Gastrocnemius medialis (tissue), 4 donors: ENCODE measurements at regions not wholly inside any gene's neighbourhood (a gene's known extent, or its start where the extent isn't known, plus 50 kb on each side); places are given as distances from the start of the nearest gene placed in this dataset.

ENCODE experiments used
- ATAC-seq, 2 donors: fragments of 150-250 bp; one replicate each; pipeline ENCODE4 v1.9.1; 2016
- DNase-seq, 2 donors: peaks; one replicate each; pipeline ENCODE4 v3.0.0-alpha.2; 2019
- H3K27ac ChIP-seq, 4 donors: fragments of 200-600 bp; sonication (generic); 1 replicate in 1 of 4; 2 replicates in 3 of 4; pipeline ENCODE4 v1.5.1; 2016 to 2018; ENCODE audit warnings: mild to moderate bottlenecking in 2 of 4, moderate library complexity in 1 of 4
- H3K27me3 ChIP-seq, 3 donors: fragments of 200-600 bp; sonication (generic) in 2 of 3; 1 replicate in 1 of 3; 2 replicates in 2 of 3; pipeline versions ENCODE4 v1.5.1 to v1.6.0; 2016 to 2019; ENCODE audit warnings: mild to moderate bottlenecking in 1 of 3, moderate library complexity in 1 of 3
- H3K36me3 ChIP-seq, 2 donors: fragments of 200-600 bp; sonication (generic) in 1 of 2; one replicate each; pipeline ENCODE4 v1.5.1; 2017 to 2018
- H3K4me1 ChIP-seq, 2 donors: fragments of 200-600 bp; sonication (generic) in 1 of 2; one replicate each; pipeline ENCODE4 v1.5.1; 2016 to 2017; ENCODE audit warnings: mild to moderate bottlenecking in 2 of 2
- H3K4me3 ChIP-seq, 4 donors: fragments of 200-600 bp; sonication (generic) in 3 of 4; 1 replicate in 1 of 4; 2 replicates in 3 of 4; pipeline ENCODE4 v1.5.1; 2016 to 2019; ENCODE audit warnings: mild to moderate bottlenecking in 2 of 4
- H3K9me3 ChIP-seq, 3 donors: fragments of 200-600 bp; sonication (generic) in 2 of 3; 1 replicate in 1 of 3; 2 replicates in 2 of 3; pipeline ENCODE4 v1.5.1; 2016 to 2019
- POLR2A ChIP-seq, 2 donors: fragments of 450-650 bp; IDR thresholded peaks; one replicate each; pipeline ENCODE4 v1.6.1; 2017; ENCODE audit warnings: antibody characterized with exemption in 2 of 2, mild to moderate bottlenecking in 2 of 2, moderate library complexity in 2 of 2
- in situ Hi-C, 4 donors: fragments of 200-750 bp; cut with MboI; loops; one replicate each; pipeline versions ENCODE4 v1.15.0 to v1.8.0; 2017; ENCODE audit warnings: low sequenced_read_pairs in 4 of 4
- intact Hi-C: fragments of 100-400 bp; cut with DNase I; formaldehyde crosslinking; loops from one replicate; pipeline ENCODE4 v1.15.1; 2023; ENCODE audit warnings: low total_unique reads
- TF ChIP-seq, protein P1 (sequence below), 5 experiments: fragments of 450-650 bp in 3 of 5; fragments of 200-600 bp in 2 of 5; sonication (generic) in 2 of 5; IDR thresholded peaks in 4 of 5; conservative IDR thresholded peaks in 1 of 5; 1 replicate in 4 of 5; 2 replicates in 1 of 5; pipeline ENCODE4 v1.5.1; 2016 to 2019; ENCODE audit warnings: antibody characterized with exemption in 5 of 5, mild to moderate bottlenecking in 3 of 5, moderate library complexity in 3 of 5

DNA sequence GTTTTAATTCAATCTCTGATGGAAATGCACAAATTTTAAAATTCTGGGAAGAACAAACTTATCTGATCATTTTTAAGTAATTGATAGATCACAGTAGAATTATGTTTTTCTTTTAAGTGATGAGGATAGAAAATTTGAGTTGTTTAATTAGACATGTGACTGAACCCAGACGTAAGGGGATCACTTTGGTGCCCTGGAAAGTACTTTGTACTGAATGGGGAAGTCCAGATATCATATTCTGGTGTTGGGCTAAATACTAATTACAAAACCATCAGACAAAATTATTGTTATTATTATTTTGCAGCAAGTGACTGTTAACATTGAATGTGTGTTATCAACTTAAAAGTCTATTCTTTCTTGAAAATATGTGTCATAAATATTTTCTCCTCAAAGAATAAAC, 994.6 kb downstream of the TSN start:
- no peak for ATAC-seq
- TF ChIP-seq POLR2A (IDR thresholded peaks at IDR 0.05), result no peak
- TF ChIP-seq, protein P1, sequence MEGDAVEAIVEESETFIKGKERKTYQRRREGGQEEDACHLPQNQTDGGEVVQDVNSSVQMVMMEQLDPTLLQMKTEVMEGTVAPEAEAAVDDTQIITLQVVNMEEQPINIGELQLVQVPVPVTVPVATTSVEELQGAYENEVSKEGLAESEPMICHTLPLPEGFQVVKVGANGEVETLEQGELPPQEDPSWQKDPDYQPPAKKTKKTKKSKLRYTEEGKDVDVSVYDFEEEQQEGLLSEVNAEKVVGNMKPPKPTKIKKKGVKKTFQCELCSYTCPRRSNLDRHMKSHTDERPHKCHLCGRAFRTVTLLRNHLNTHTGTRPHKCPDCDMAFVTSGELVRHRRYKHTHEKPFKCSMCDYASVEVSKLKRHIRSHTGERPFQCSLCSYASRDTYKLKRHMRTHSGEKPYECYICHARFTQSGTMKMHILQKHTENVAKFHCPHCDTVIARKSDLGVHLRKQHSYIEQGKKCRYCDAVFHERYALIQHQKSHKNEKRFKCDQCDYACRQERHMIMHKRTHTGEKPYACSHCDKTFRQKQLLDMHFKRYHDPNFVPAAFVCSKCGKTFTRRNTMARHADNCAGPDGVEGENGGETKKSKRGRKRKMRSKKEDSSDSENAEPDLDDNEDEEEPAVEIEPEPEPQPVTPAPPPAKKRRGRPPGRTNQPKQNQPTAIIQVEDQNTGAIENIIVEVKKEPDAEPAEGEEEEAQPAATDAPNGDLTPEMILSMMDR (IDR thresholded peaks at IDR 0.05 in 4 of 5, conservative IDR thresholded peaks at IDR 0.05 in 1 of 5), result no peak
- in situ Hi-C loops, result no loop called here

DNA sequence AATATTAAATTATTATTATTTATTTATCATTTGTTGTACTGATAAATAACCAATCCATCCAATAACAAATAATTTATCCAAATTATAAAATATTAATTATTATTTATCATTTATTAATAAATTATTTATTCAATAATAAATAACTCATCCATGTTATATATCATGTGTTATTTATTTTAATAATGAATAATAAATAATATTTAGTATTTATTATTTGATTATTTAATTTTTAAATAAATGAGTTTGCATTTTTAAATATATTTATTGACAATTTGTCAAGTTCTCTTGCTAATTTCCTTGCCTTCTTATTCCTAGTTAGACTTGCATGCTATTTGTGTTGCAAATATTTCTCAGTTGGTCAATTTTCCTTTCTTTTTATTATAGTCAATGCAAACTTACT, 995.4 kb downstream of the TSN start:
- H3K27me3 ChIP-seq, result no peaks in the 10 kb centered on the region
- TF ChIP-seq, protein P1 (IDR thresholded peaks at IDR 0.05 in 4 of 5, conservative IDR thresholded peaks at IDR 0.05 in 1 of 5), result no peak
- TF ChIP-seq POLR2A (IDR thresholded peaks at IDR 0.05), result no peak
- no peaks in the 10 kb centered on the region for H3K36me3 ChIP-seq
- DNase-seq (no peak), ATAC-seq (no peak)
- H3K4me3 ChIP-seq, result no peak overlapping the region
- H3K27ac ChIP-seq, result no peak overlapping the region
- intact Hi-C loops, result no loop called here
- no peaks in the 10 kb centered on the region for H3K9me3 ChIP-seq
- in situ Hi-C loops, result no loop called here
- no peaks in the 10 kb centered on the region for H3K4me1 ChIP-seq

More for the DNA sequence above, 994.6 kb downstream of the TSN start:
- no peaks in the 10 kb centered on the region for H3K9me3 ChIP-seq
- H3K36me3 ChIP-seq, result no peaks in the 10 kb centered on the region
- H3K4me1 ChIP-seq, result no peaks in the 10 kb centered on the region
- no peak overlapping the region for H3K4me3 ChIP-seq
- DNase-seq, result no peak
- intact Hi-C loops, result no loop called here
- no peaks in the 10 kb centered on the region for H3K27me3 ChIP-seq
- H3K27ac ChIP-seq, result no peak overlapping the region

DNA sequence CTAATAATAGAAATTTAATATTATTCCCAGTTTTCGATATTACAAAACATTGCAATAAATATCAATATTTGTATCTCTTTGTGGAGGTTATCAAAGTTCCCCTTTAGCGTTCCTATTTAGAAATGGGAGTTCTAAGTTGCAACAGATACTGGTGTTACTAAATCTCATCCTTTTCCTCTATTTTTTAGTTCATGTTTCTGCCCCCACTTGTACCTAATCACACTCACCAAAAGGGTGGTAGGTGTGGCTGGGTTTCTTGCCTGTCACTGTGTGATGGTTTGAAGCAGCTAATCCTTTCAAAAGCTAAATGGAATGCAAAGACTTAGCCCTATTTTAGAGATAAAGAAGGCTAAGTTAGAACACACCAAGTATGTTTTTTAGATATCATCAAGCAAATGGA, 997.9 kb downstream of the TSN start:
- H3K36me3 ChIP-seq, result no peaks in the 10 kb centered on the region
- H3K9me3 ChIP-seq, result no peaks in the 10 kb centered on the region
- no peak overlapping the region for H3K4me3 ChIP-seq
- no peak overlapping the region for H3K27ac ChIP-seq
- intact Hi-C loops (no loop called here), in situ Hi-C loops (no loop called here)
- ATAC-seq (no peak), DNase-seq (no peak)
- H3K27me3 ChIP-seq, result no peaks in the 10 kb centered on the region
- TF ChIP-seq POLR2A (IDR thresholded peaks at IDR 0.05), result no peak
- TF ChIP-seq, protein P1 (IDR thresholded peaks at IDR 0.05 in 4 of 5, conservative IDR thresholded peaks at IDR 0.05 in 1 of 5), result no peak
- H3K4me1 ChIP-seq, result no peaks in the 10 kb centered on the region

DNA sequence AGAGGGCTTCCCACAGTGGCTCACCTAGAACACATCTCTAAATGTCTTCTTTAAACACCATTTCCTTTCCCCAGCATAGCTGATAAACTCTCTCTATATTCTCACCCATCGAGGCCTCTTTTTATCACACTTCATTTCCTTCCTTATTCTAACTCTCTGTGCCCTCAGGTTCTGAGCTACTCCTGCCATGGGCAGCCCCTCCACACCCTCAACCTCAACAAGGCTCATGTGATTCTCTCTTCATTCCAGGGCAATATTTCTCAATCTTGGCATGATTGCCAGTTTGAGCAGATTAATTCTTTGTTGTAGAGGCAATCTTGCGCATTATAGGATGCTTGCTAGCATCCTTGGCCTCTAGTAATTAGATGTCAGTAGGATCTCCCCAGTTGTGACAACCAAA, 999.1 kb downstream of the TSN start:
- H3K36me3 ChIP-seq, result no peaks in the 10 kb centered on the region
- in situ Hi-C loops, result no loop called here
- H3K4me1 ChIP-seq, result no peaks in the 10 kb centered on the region
- no peaks in the 10 kb centered on the region for H3K27me3 ChIP-seq
- intact Hi-C loops, result no loop called here
- no peak overlapping the region for H3K27ac ChIP-seq
- ATAC-seq (no peak), DNase-seq (no peak)
- TF ChIP-seq, protein P1 (IDR thresholded peaks at IDR 0.05 in 4 of 5, conservative IDR thresholded peaks at IDR 0.05 in 1 of 5), result no peak
- no peak for TF ChIP-seq POLR2A (IDR thresholded peaks at IDR 0.05)
- H3K4me3 ChIP-seq, result no peak overlapping the region
- no peaks in the 10 kb centered on the region for H3K9me3 ChIP-seq

DNA sequence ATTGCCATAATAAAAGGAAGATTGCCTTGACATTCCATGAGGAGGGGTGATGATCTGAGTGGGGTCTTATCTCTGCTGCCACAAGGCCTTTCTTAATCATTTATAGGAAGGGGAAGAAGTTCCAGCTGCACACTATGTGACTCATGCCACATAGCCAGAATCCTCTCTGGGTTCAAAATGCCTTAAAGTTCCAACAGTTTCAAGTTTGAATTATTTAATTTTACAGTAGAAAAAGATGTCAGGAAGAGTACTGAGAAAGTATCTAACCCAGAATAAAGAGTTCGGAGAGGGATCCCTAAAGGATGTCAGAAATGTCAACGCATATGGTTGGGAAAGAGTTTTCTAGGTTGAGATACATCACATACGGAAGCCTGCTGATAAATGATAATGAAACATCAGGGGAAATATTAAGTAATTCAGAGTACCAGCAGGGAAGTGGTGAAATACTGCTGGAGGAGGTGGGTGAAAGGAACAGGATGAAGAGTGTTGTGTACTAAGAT, 999.9 kb downstream of the TSN start:
- in situ Hi-C loops, result no loop called here

More for the DNA sequence above, 999.9 kb downstream of the TSN start:
- no peaks in the 10 kb centered on the region for H3K9me3 ChIP-seq
- no peak for DNase-seq
- no peaks in the 10 kb centered on the region for H3K27me3 ChIP-seq
- no peak overlapping the region for H3K4me3 ChIP-seq
- no peak overlapping the region for H3K27ac ChIP-seq
- TF ChIP-seq, protein P1 (IDR thresholded peaks at IDR 0.05 in 4 of 5, conservative IDR thresholded peaks at IDR 0.05 in 1 of 5), result no peak
- no peak for TF ChIP-seq POLR2A (IDR thresholded peaks at IDR 0.05)
- no peak for ATAC-seq
- H3K4me1 ChIP-seq, result no peaks in the 10 kb centered on the region
- H3K36me3 ChIP-seq, result no peaks in the 10 kb centered on the region
- intact Hi-C loops, result no loop called here
